MCF 10A (cell line): ENCODE measurements at regions not wholly inside any gene's neighbourhood (a gene's known extent, or its start where the extent isn't known, plus 50 kb on each side); places are given as distances from the start of the nearest gene placed in this dataset.

Source experiments
- BruUV-seq: library from RNA; stranded (reverse); fragments of 400-500 nt; replicated peaks from 2 replicates; lab custom pipeline; 2021; lab: Mats Ljungman, UMichigan
- CTCF ChIA-PET: fragments of 300-600 bp; sonication (Branson Sonifier 250); formaldehyde crosslinking; extraction: SDS; loops from one replicate; lab custom pipeline; 2021; ENCODE audit warnings: antibody characterized with exemption, inconsistent platforms; lab: Yijun Ruan, JAX
- POLR2A ChIA-PET: fragments of 300-600, 350-650 bp; sonication (Branson Sonifier 250); formaldehyde crosslinking; extraction: SDS; loops from one replicate; lab custom pipeline; 2020; ENCODE audit warnings: antibody characterized with exemption, inconsistent platforms; lab: Yijun Ruan, JAX
- DNase-seq: peaks from one replicate; pipeline ENCODE4 v3.0.0-alpha.2; 2018; ENCODE audit not compliant: unreplicated experiment
- H3K27ac Mint-ChIP-seq: one replicate; pipeline ENCODE4 v1.8.0; 2022; ENCODE audit warnings: mild to moderate bottlenecking, low read depth, mixed read lengths; ENCODE audit not compliant: unreplicated experiment
- H3K27me3 Mint-ChIP-seq: one replicate; pipeline ENCODE4 v1.8.0; 2022; ENCODE audit warnings: mixed read lengths; ENCODE audit not compliant: insufficient read depth, unreplicated experiment
- H3K36me3 Mint-ChIP-seq: one replicate; pipeline ENCODE4 v1.8.0; 2022; ENCODE audit warnings: mild to moderate bottlenecking, moderate library complexity, mixed read lengths; ENCODE audit not compliant: insufficient read depth, unreplicated experiment
- H3K4me1 Mint-ChIP-seq: one replicate; pipeline ENCODE4 v1.8.0; 2022; ENCODE audit warnings: mixed read lengths; ENCODE audit not compliant: insufficient read depth, unreplicated experiment
- H3K4me3 Mint-ChIP-seq: one replicate; pipeline ENCODE4 v1.8.0; 2022; ENCODE audit warnings: mild to moderate bottlenecking, moderate library complexity, mixed read lengths; ENCODE audit not compliant: unreplicated experiment
- H3K9me3 Mint-ChIP-seq: one replicate; pipeline ENCODE4 v1.8.0; 2022; ENCODE audit warnings: mixed read lengths; ENCODE audit not compliant: unreplicated experiment
- intact Hi-C: fragments of 100-400 bp; cut with micrococcal nuclease; formaldehyde crosslinking; loops from 2 replicates; pipeline ENCODE4 v1.14.1; 2022
- TF ChIP-seq, protein P1 (sequence below): fragments of 200-600 bp; IDR thresholded peaks from one replicate; pipeline ENCODE4 v1.8.0; 2022; ENCODE audit warnings: antibody characterized with exemption, mild to moderate bottlenecking; ENCODE audit not compliant: unreplicated experiment

DNA sequence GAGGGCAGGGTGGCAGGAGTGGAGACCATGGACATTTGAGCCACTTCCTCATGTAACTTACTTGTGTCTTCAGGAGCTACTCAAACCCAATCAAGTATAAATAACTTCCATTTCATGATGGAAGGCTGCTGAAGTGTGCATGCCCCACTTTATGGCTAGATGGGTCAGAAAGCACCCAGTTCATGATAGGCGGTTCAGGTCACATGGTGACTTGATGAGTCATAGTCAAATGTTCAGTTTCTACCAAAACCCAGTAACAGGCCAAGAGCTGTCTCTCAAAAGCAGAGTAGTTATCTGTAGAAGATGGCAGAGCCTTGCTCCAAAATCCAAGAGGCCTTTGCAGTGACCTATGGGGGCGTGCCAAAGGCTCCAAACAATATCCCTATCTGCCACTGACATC, 133.7 kb upstream of the TENT5A start:
- H3K27ac Mint-ChIP-seq: no peak overlapping the region
- H3K4me1 Mint-ChIP-seq: no peaks in the 10 kb centered on the region
- no peaks in the 10 kb centered on the region for H3K36me3 Mint-ChIP-seq
- no peak for DNase-seq
- ChIA-PET POLR2A (no interaction called here), CTCF (interaction anchor here (0.7 kb wide), 1 partner anchor 39 kb away, joined by 3 read pairs; no protein-coding TSS in a partner anchor)
- H3K27me3 Mint-ChIP-seq: no peaks in the 10 kb centered on the region
- no peak overlapping the region for H3K4me3 Mint-ChIP-seq
- no peaks in the 10 kb centered on the region for H3K9me3 Mint-ChIP-seq
- BruUV-seq: no TSS peak
- TF ChIP-seq, protein P1, sequence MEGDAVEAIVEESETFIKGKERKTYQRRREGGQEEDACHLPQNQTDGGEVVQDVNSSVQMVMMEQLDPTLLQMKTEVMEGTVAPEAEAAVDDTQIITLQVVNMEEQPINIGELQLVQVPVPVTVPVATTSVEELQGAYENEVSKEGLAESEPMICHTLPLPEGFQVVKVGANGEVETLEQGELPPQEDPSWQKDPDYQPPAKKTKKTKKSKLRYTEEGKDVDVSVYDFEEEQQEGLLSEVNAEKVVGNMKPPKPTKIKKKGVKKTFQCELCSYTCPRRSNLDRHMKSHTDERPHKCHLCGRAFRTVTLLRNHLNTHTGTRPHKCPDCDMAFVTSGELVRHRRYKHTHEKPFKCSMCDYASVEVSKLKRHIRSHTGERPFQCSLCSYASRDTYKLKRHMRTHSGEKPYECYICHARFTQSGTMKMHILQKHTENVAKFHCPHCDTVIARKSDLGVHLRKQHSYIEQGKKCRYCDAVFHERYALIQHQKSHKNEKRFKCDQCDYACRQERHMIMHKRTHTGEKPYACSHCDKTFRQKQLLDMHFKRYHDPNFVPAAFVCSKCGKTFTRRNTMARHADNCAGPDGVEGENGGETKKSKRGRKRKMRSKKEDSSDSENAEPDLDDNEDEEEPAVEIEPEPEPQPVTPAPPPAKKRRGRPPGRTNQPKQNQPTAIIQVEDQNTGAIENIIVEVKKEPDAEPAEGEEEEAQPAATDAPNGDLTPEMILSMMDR: no peak
- intact Hi-C loops: no loop called here

DNA sequence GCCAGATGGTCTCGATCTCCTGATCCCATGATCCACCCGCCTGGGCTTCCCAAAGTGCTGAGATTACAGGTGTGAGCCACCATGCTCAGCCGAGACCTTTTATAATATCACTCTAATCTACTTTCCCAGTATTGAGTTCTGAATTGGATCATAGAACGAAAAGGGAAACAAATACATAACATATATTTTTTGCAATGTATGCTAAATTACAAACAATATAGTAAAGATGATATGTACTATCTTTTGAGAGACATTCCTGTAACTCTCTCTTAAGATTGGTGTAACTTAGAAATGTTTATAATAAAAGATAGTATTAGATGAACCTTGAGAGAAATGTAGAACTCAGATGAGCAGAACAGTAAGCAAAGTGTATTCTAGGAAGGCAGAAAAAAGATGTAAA, 129.2 kb upstream of the TENT5A start:
- Mint-ChIP-seq H3K27ac (no peak overlapping the region), H3K4me3 (no peak overlapping the region), H3K4me1 (peaks cover 5% of the 10 kb centered on the region), H3K9me3 (no peaks in the 10 kb centered on the region), H3K27me3 (no peaks in the 10 kb centered on the region), H3K36me3 (no peaks in the 10 kb centered on the region)
- TF ChIP-seq, protein P1: no peak
- no TSS peak for BruUV-seq
- intact Hi-C loops: no loop called here
- POLR2A ChIA-PET: no interaction called here
- no peak for DNase-seq
- CTCF ChIA-PET: interaction anchor here (0.7 kb wide), 1 partner anchor 18 kb away, joined by 4 read pairs; no protein-coding TSS in a partner anchor

DNA sequence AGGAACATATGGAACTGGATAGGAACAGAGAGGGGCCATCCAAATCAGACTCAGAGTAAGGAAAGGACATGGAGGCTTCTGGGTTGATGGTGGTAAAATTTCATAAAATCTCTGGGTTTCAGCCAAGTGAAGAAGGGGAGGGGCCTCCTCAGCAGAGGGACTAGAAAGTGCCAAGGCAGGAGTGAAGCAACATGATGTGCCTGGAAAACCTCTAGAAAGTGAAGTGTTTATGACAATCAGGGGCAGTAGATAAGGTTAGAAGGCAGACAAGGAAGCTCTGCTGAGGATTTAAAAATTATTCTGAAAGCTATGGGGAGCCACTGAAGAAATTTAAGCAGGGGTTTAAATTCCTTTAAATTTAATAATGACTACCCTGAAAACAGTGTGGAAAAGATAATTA, 126.0 kb upstream of the TENT5A start:
- intact Hi-C loops: no loop called here
- H3K4me1 Mint-ChIP-seq: peaks cover 5% of the 10 kb centered on the region
- ChIA-PET CTCF (no interaction called here), POLR2A (no interaction called here)
- H3K27me3 Mint-ChIP-seq: no peaks in the 10 kb centered on the region
- no peaks in the 10 kb centered on the region for H3K36me3 Mint-ChIP-seq
- peak overlapping the region; percentile 63 for H3K27ac Mint-ChIP-seq
- H3K9me3 Mint-ChIP-seq: no peaks in the 10 kb centered on the region
- peak; percentile 9 for DNase-seq
- BruUV-seq: no TSS peak
- TF ChIP-seq, protein P1: no peak
- no peak overlapping the region for H3K4me3 Mint-ChIP-seq

DNA sequence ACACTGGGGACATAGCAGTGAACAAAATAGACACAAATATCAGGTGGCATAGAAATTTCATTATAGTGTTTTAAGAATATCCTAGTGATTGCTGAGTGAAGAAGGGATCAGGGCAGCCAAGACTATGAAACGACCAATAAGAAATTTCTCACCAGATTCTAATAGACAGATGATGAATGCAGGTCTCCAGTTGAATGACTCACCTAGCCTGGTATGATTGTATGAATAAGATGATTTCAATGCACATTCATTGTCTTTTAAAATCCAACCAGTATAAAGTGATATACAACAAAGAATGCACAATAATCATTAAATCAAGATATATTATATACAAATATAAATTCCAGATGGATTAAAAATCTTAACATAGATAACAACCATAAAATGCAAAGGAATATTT, 124.5 kb upstream of the TENT5A start:
- intact Hi-C loops: no loop called here

More for the DNA sequence above, 124.5 kb upstream of the TENT5A start:
- POLR2A ChIA-PET: no interaction called here
- Mint-ChIP-seq H3K4me3 (no peak overlapping the region), H3K36me3 (no peaks in the 10 kb centered on the region), H3K9me3 (peaks cover 10% of the 10 kb centered on the region), H3K27me3 (no peaks in the 10 kb centered on the region), H3K4me1 (peaks cover 5% of the 10 kb centered on the region), H3K27ac (no peak overlapping the region)
- TF ChIP-seq, protein P1: no peak
- DNase-seq: no peak
- BruUV-seq: no TSS peak
- CTCF ChIA-PET: no interaction called here
